Keratinocyte (primary cell): ENCODE measurements at regions not wholly inside any gene's neighbourhood (a gene's known extent, or its start where the extent isn't known, plus 50 kb on each side); places are given as distances from the start of the nearest gene placed in this dataset.
"Not testable (repeated sequence)": the region's sequence is repeated elsewhere in the genome, so short reads cannot be mapped to it uniquely, and the experiment has no call there.

Experiments used
- DNase-seq: peaks from one replicate; pipeline ENCODE4 v3.0.0-alpha.2; 2011; ENCODE audit warnings: low read depth, missing footprints, low spot score
- FAIRE-seq: peaks from 2 replicates; lab custom pipeline; 2011; peaks lifted over from hg19 to GRCh38; lab: Jason Lieb, UNC
- H2AFZ ChIP-seq: 2 replicates; pipeline ENCODE4 v1.6.0; 2012; ENCODE audit warnings: low read length, control low read depth, inconsistent platforms; ENCODE audit not compliant: control insufficient read depth
- H3K27ac ChIP-seq: 2 replicates; pipeline ENCODE4 v1.5.1; 2011; ENCODE audit warnings: low read length; ENCODE audit not compliant: control insufficient read depth, insufficient read depth
- H3K27me3 ChIP-seq: 3 replicates; pipeline ENCODE4 v1.6.0; 2011; ENCODE audit warnings: low read length; ENCODE audit not compliant: control insufficient read depth, insufficient read depth; ENCODE audit errors: extremely low read depth
- H3K36me3 ChIP-seq, 2 experiments: 2 replicates in 1 of 2; 3 replicates in 1 of 2; pipeline ENCODE4 v1.5.1; 2011; ENCODE audit warnings: low read length in 2 of 2, mild to moderate bottlenecking in 1 of 2; ENCODE audit not compliant: control insufficient read depth in 2 of 2, insufficient read depth in 2 of 2; ENCODE audit errors: extremely low read depth in 1 of 2
- H3K4me1 ChIP-seq: 3 replicates; pipeline ENCODE4 v1.5.1; 2011; ENCODE audit warnings: low read length; ENCODE audit not compliant: control insufficient read depth, insufficient read depth; ENCODE audit errors: extremely low read depth
- H3K4me2 ChIP-seq: 3 replicates; pipeline ENCODE4 v1.6.0; 2011; ENCODE audit warnings: low read depth, low read length; ENCODE audit not compliant: control insufficient read depth, insufficient read depth; ENCODE audit errors: extremely low read depth
- H3K4me3 ChIP-seq, 3 experiments: fragments of 200-600 bp in 1 of 3; sonication (generic) in 1 of 3; 2 replicates in 2 of 3; 3 replicates in 1 of 3; pipeline ENCODE4 v1.5.1; 2011 to 2016; ENCODE audit warnings: low read length in 3 of 3, mild to moderate bottlenecking in 3 of 3, control low read depth in 2 of 3, inconsistent platforms in 1 of 3, low read depth in 1 of 3, mixed read lengths in 1 of 3, mixed run types in 1 of 3, moderate library complexity in 1 of 3; ENCODE audit not compliant: control insufficient read depth in 2 of 3, insufficient read depth in 2 of 3; ENCODE audit errors: extremely low read depth in 1 of 3
- H3K79me2 ChIP-seq: 2 replicates; pipeline ENCODE4 v1.6.0; 2012; ENCODE audit warnings: low read length; ENCODE audit not compliant: control insufficient read depth, insufficient read depth
- H3K9ac ChIP-seq: 3 replicates; pipeline ENCODE4 v1.6.0; 2011; ENCODE audit warnings: low read length; ENCODE audit not compliant: control insufficient read depth, insufficient read depth; ENCODE audit errors: extremely low read depth
- H3K9me1 ChIP-seq: 3 replicates; pipeline ENCODE4 v1.6.0; 2011; ENCODE audit warnings: low read length; ENCODE audit not compliant: control insufficient read depth, insufficient read depth; ENCODE audit errors: extremely low read depth
- H3K9me3 ChIP-seq: 2 replicates; pipeline ENCODE4 v1.5.1; 2012; ENCODE audit warnings: low read depth, low read length; ENCODE audit not compliant: control insufficient read depth
- H4K20me1 ChIP-seq: 3 replicates; pipeline ENCODE4 v1.6.0; 2011; ENCODE audit warnings: low read length; ENCODE audit not compliant: control insufficient read depth, insufficient read depth; ENCODE audit errors: extremely low read depth
- EZH2 ChIP-seq: IDR thresholded peaks from one replicate; pipeline ENCODE4 v1.6.1; 2012; ENCODE audit warnings: inconsistent platforms, mild to moderate bottlenecking, low read length, moderate library complexity
- dilution Hi-C: fragments of 300-500 bp; cut with MboI; formaldehyde crosslinking; loops from one replicate; pipeline ENCODE4 v1.7.0; 2020; ENCODE audit warnings: low sequenced_read_pairs; ENCODE audit not compliant: extremely low pct_ligation_motif_present
- TF ChIP-seq, protein P1 (sequence below), 3 experiments: IDR thresholded peaks in 1 of 3; conservative IDR thresholded peaks in 1 of 3; optimal IDR thresholded peaks in 1 of 3; 2 replicates in 2 of 3; 3 replicates in 1 of 3; pipeline versions ENCODE3 to v1.5.1; 2011; ENCODE audit warnings: low read length in 3 of 3, mild to moderate bottlenecking in 3 of 3, moderate library complexity in 2 of 3, control low read depth in 1 of 3, inconsistent platforms in 1 of 3; ENCODE audit not compliant: insufficient read depth in 2 of 3; ENCODE audit errors: extremely low read depth in 1 of 3

DNA sequence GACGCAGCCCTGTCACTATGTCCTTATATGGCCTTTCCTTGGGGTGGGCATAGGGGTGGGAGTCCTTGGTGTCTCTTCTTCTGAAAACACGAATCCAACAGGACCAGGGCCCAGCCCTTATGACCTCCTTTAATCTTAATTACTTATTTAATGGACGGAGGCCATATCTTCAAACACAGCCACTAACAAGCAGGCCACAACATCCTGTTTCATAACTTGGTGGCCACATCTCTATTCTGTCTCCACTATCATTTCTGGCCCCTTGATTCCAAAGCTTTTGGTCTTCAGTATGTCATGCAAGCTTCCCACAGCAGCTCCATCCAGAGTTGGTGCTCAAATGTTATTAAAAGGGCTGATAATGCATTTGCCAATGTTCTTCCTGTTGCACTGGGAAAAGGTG, 287.3 kb upstream of the SMIM21 start:
- H3K9ac ChIP-seq, result no peak overlapping the region
- no peaks in the 10 kb centered on the region for H3K9me3 ChIP-seq
- H3K4me1 ChIP-seq, result no peaks in the 10 kb centered on the region
- FAIRE-seq, result no peak
- no peaks in the 10 kb centered on the region for H4K20me1 ChIP-seq
- TF ChIP-seq, protein P1, sequence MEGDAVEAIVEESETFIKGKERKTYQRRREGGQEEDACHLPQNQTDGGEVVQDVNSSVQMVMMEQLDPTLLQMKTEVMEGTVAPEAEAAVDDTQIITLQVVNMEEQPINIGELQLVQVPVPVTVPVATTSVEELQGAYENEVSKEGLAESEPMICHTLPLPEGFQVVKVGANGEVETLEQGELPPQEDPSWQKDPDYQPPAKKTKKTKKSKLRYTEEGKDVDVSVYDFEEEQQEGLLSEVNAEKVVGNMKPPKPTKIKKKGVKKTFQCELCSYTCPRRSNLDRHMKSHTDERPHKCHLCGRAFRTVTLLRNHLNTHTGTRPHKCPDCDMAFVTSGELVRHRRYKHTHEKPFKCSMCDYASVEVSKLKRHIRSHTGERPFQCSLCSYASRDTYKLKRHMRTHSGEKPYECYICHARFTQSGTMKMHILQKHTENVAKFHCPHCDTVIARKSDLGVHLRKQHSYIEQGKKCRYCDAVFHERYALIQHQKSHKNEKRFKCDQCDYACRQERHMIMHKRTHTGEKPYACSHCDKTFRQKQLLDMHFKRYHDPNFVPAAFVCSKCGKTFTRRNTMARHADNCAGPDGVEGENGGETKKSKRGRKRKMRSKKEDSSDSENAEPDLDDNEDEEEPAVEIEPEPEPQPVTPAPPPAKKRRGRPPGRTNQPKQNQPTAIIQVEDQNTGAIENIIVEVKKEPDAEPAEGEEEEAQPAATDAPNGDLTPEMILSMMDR (optimal IDR thresholded peaks at IDR 0.05 in 1 of 3, IDR thresholded peaks at IDR 0.05 in 1 of 3, conservative IDR thresholded peaks at IDR 0.05 in 1 of 3; ENCODE audit: extremely low read depth in 1 of 3, insufficient read depth in 2 of 3, low read length in 3 of 3), result no peak
- TF ChIP-seq EZH2, result no peak
- no peak overlapping the region for H3K4me2 ChIP-seq
- no peaks in the 10 kb centered on the region for H3K79me2 ChIP-seq
- H3K27me3 ChIP-seq, result no peaks in the 10 kb centered on the region
- no peak for DNase-seq
- dilution Hi-C loops, result no loop called here
- no peak overlapping the region for H3K4me3 ChIP-seq
- no peaks in the 10 kb centered on the region for H3K36me3 ChIP-seq
- no peak overlapping the region for H3K27ac ChIP-seq
- H2AFZ ChIP-seq, result no peak overlapping the region
- no peaks in the 10 kb centered on the region for H3K9me1 ChIP-seq

DNA sequence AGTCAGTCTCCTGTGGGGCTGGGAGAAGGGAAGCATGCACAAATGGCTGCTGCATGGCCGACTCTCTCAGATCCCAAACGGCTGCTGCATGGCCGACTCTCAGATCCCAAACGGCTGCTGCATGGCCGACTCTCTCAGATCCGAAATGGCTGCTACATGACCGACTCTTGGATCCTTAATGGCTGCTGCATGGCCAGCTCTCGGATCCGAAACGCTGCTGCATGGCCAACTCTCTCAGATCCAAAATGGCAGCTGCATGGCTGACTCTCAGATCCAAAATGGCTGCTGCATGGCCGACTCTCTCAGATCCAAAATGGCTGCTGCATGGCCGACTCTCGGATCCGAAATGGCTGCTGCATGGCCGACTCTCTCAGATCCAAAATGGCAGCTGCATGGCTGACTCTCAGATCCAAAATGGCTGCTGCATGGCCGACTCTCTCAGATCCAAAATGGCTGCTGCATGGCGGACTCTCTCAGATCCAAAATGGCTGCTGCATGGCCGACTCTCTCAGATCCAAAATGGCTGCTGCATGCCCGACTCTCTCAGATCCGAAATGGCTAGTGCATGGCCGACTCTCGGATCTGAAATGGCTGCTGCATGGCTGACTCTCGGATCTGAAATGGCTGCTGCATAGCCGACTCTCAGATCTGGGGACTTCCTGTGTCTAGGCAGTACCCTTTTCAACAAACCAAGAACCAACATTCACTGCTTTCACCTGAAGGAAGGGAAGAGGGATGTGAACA, 284.8 kb upstream of the SMIM21 start:
- H3K4me3 ChIP-seq, FAIRE-seq, H2AFZ ChIP-seq, DNase-seq, H4K20me1 ChIP-seq, H3K9me1 ChIP-seq, H3K4me2 ChIP-seq, H3K79me2 ChIP-seq, H3K9me3 ChIP-seq, H3K27me3 ChIP-seq, H3K27ac ChIP-seq, H3K36me3 ChIP-seq, H3K4me1 ChIP-seq, dilution Hi-C loops, H3K9ac ChIP-seq: not testable (repeated sequence)

DNA sequence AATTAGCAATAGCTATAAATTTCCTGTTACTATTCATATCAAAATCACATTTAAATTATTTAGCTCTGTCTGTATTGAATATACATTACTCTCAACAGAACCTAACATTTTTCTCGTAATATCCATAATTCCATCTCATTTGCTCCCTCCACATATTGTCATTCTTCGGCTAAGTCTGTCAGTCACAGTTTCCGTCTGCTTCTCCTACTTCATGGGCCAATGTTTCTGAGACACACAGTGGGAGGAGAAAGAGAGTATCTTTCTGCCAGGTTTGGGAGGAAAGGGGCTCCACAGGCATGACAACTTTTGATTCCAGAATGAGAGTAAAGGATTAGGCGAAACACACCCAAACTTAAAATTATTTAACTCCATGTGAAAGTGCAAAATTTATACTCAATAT, 273.1 kb upstream of the SMIM21 start:
- no peak for DNase-seq
- H3K36me3 ChIP-seq, result no peaks in the 10 kb centered on the region
- dilution Hi-C loops, result no loop called here
- H4K20me1 ChIP-seq, result no peaks in the 10 kb centered on the region
- H3K4me1 ChIP-seq, result no peaks in the 10 kb centered on the region
- TF ChIP-seq, protein P1 (optimal IDR thresholded peaks at IDR 0.05 in 1 of 3, IDR thresholded peaks at IDR 0.05 in 1 of 3, conservative IDR thresholded peaks at IDR 0.05 in 1 of 3; ENCODE audit: extremely low read depth in 1 of 3, insufficient read depth in 2 of 3, low read length in 3 of 3), result no peak
- no peak for TF ChIP-seq EZH2
- no peak overlapping the region for H3K27ac ChIP-seq
- H3K9me1 ChIP-seq, result no peaks in the 10 kb centered on the region
- H3K79me2 ChIP-seq, result no peaks in the 10 kb centered on the region
- no peak for FAIRE-seq
- no peak overlapping the region for H3K4me2 ChIP-seq
- no peak overlapping the region for H3K4me3 ChIP-seq
- H3K27me3 ChIP-seq, result no peaks in the 10 kb centered on the region
- H3K9ac ChIP-seq, result no peak overlapping the region
- peaks cover 2% of the 10 kb centered on the region for H3K9me3 ChIP-seq
- no peak overlapping the region for H2AFZ ChIP-seq
